Kidney epithelial cell (primary cell): ENCODE measurements at regions not wholly inside any gene's neighbourhood (a gene's known extent, or its start where the extent isn't known, plus 50 kb on each side); places are given as distances from the start of the nearest gene placed in this dataset.
A peak's percentile ranks its signal among the peaks of the same experiment; 100 is the strongest.

Experiments
- DNase-seq: peaks from one replicate; pipeline ENCODE4 v3.0.0-alpha.2; 2010; ENCODE audit warnings: low read depth
- H3K27me3 ChIP-seq: 2 replicates; pipeline ENCODE4 v1.6.0; 2011; ENCODE audit warnings: low read length; ENCODE audit not compliant: control insufficient read depth, insufficient read depth
- H3K36me3 ChIP-seq: 2 replicates; pipeline ENCODE4 v1.5.1; 2011; ENCODE audit warnings: low read length; ENCODE audit not compliant: control insufficient read depth, insufficient read depth
- H3K4me3 ChIP-seq: 2 replicates; pipeline ENCODE4 v1.5.1; 2011; ENCODE audit warnings: low read depth, mild to moderate bottlenecking, control low read depth, low read length
- CTCF ChIP-seq: IDR thresholded peaks from 2 replicates; pipeline ENCODE4 v1.5.1; 2011; ENCODE audit warnings: mild to moderate bottlenecking, moderate library complexity, low read length, control low read depth, inconsistent platforms; ENCODE audit not compliant: insufficient read depth, poor library complexity, severe bottlenecking

GRCh38 chr10:118463740-118464139, 121.6 kb upstream of the FAM204A start:
- Histone ChIP-seq H3K27me3 (no peaks in the 10 kb centered on the region), H3K36me3 (no peaks in the 10 kb centered on the region), H3K4me3 (no peak overlapping the region)
- TF ChIP-seq CTCF: no peak
- no peak for DNase-seq

GRCh38 chr10:118462401-118462800, 120.3 kb upstream of the FAM204A start:
- H3K36me3 ChIP-seq: no peaks in the 10 kb centered on the region
- H3K4me3 ChIP-seq: no peak overlapping the region
- DNase-seq: no peak
- no peaks in the 10 kb centered on the region for H3K27me3 ChIP-seq
- no peak for TF ChIP-seq CTCF

- Histone ChIP-seq H3K27me3 (no peaks in the 10 kb centered on the region), H3K36me3 (no peaks in the 10 kb centered on the region), H3K4me3 (no peak overlapping the region)
- no peak for DNase-seq
- TF ChIP-seq CTCF: peak; percentile 81
Measured at GRCh38 chr10:118459642-118460193, 117.6 kb upstream of the FAM204A start.

- no peak for TF ChIP-seq CTCF
- no peak for DNase-seq
- Histone ChIP-seq H3K36me3 (no peaks in the 10 kb centered on the region), H3K4me3 (no peak overlapping the region), H3K27me3 (no peaks in the 10 kb centered on the region)
Measured at GRCh38 chr10:118458957-118459641, 117.0 kb upstream of the FAM204A start.

- Histone ChIP-seq H3K27me3 (no peaks in the 10 kb centered on the region), H3K36me3 (no peaks in the 10 kb centered on the region), H3K4me3 (no peak overlapping the region)
- no peak for DNase-seq
- TF ChIP-seq CTCF: no peak
Measured at GRCh38 chr10:118457824-118458428, 115.8 kb upstream of the FAM204A start.

GRCh38 chr10:118455181-118455695, 113.1 kb upstream of the FAM204A start:
- Histone ChIP-seq H3K27me3 (no peaks in the 10 kb centered on the region), H3K36me3 (no peaks in the 10 kb centered on the region), H3K4me3 (no peak overlapping the region)
- DNase-seq: no peak
- no peak for TF ChIP-seq CTCF
